ENCODE measurements at regions not wholly inside any gene's neighbourhood (a gene's known extent, or its start where the extent isn't known, plus 50 kb on each side); places are given as distances from the start of the nearest gene placed in this dataset.

DNA sequence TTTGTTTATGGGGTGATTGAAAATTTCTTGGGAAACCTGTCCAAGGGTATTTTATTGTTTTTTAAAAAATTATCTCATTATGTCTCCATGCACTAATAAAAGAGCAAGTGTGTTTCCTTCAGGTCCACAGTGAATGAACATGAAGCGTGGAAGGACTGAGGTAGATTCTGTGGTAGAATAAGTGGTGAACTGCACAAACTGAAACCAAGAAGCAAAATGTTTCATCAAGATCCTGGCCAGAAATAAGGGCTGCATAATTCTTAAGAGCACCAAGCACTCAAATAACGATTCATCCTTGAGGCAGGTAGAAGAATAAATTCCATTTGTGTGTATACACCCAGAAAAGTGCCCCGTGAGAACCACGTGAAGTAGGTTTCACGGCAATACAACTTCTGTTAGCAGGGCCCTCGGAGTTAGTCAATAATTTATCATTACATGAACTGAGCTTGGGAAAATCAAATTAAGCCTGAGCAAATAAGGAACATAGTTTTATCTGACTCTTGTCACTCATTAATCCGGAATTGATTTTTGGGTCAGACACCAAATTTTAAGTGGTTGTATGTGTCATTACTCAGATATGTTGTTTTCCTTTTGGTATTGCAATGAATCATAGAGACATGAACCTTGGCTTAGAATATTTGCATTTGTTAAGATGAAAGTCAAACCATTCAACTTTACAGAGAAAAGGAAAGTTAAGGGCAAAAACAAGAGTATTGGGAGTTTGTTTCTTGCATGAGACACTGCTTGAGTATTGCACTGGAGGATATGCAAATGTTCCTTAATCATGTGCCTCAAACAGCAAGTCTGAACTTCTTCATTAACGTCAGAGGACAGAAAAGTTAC is 472.6 kb upstream of the NETO1 start:
- TF ChIP-seq, protein P1, sequence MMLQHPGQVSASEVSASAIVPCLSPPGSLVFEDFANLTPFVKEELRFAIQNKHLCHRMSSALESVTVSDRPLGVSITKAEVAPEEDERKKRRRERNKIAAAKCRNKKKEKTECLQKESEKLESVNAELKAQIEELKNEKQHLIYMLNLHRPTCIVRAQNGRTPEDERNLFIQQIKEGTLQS (IDR thresholded peaks at IDR 0.05), result no peak
- TF ChIP-seq, protein P2, sequence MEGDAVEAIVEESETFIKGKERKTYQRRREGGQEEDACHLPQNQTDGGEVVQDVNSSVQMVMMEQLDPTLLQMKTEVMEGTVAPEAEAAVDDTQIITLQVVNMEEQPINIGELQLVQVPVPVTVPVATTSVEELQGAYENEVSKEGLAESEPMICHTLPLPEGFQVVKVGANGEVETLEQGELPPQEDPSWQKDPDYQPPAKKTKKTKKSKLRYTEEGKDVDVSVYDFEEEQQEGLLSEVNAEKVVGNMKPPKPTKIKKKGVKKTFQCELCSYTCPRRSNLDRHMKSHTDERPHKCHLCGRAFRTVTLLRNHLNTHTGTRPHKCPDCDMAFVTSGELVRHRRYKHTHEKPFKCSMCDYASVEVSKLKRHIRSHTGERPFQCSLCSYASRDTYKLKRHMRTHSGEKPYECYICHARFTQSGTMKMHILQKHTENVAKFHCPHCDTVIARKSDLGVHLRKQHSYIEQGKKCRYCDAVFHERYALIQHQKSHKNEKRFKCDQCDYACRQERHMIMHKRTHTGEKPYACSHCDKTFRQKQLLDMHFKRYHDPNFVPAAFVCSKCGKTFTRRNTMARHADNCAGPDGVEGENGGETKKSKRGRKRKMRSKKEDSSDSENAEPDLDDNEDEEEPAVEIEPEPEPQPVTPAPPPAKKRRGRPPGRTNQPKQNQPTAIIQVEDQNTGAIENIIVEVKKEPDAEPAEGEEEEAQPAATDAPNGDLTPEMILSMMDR (IDR thresholded peaks at IDR 0.05 in 2 of 3, conservative IDR thresholded peaks at IDR 0.05 in 1 of 3; ENCODE audit: borderline replicate concordance in 1 of 3, insufficient read depth in 1 of 3, low read depth in 2 of 3, low read length in 2 of 3), result no peak
- TF ChIP-seq POLR2A (IDR thresholded peaks at IDR 0.05; ENCODE audit: borderline replicate concordance, extremely low read depth, insufficient read depth, insufficient read length) (no peak), ZFX (IDR thresholded peaks at IDR 0.05) (no peak), SP1 (IDR thresholded peaks at IDR 0.05; ENCODE audit: low read depth) (no peak), CEBPB (IDR thresholded peaks at IDR 0.05; ENCODE audit: low read depth) (no peak), ELF1 (IDR thresholded peaks at IDR 0.05; ENCODE audit: borderline replicate concordance, low read depth) (no peak)
